Renal cortical epithelial cell (primary cell): ENCODE measurements at regions not wholly inside any gene's neighbourhood (a gene's known extent, or its start where the extent isn't known, plus 50 kb on each side); places are given as distances from the start of the nearest gene placed in this dataset.
"Not testable (repeated sequence)": the region's sequence is repeated elsewhere in the genome, so short reads cannot be mapped to it uniquely, and the experiment has no call there.

Source experiments
- DNase-seq: peaks from one replicate; pipeline ENCODE4 v3.0.0-alpha.2; 2011; ENCODE audit warnings: low read depth

- DNase-seq = no peak
Measured at GRCh38 chr15:99455789-99456160, 110.0 kb upstream of the MEF2A start.

DNA sequence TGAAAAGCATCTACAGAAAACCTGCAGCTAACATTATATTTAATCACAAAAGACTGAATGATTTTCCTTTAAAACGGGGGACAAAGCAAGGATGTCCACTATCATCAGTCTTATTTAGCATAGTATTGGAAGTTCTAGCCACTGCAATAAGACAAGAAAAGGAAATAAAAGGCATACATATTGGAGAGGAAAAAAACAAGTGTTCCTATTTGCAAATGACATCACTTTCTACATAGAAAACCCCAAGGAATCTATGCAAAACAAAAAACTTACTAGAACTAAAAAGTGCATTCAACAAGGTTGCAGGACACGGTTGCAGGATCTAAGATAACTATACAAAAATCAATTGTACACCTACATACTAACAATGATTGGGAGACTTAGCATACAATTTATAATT, 101.6 kb upstream of the MEF2A start:
- no peak for DNase-seq

GRCh38 chr15:99466701-99467337, 99.0 kb upstream of the MEF2A start:
- DNase-seq = no peak

DNA sequence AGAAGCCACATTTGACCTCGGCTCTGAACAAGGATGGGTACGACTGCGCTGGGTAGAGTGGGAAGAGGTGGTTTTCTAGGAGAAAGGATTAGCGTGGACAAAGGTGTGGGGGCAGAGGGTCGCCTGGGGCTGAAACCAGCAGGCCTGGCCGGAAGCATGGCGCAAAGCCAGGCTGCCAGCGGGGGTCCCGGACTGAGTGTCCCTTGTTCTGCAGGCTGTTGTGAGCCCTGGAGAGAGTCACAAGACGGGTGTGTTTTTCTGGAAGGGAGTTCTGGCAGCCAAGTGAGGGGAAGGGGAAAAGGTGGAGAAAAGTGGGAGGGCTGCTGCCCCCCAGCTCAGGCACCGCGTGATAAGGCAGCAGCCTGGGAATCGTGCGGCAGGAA, 98.5 kb upstream of the MEF2A start:
- DNase-seq = no peak

DNA sequence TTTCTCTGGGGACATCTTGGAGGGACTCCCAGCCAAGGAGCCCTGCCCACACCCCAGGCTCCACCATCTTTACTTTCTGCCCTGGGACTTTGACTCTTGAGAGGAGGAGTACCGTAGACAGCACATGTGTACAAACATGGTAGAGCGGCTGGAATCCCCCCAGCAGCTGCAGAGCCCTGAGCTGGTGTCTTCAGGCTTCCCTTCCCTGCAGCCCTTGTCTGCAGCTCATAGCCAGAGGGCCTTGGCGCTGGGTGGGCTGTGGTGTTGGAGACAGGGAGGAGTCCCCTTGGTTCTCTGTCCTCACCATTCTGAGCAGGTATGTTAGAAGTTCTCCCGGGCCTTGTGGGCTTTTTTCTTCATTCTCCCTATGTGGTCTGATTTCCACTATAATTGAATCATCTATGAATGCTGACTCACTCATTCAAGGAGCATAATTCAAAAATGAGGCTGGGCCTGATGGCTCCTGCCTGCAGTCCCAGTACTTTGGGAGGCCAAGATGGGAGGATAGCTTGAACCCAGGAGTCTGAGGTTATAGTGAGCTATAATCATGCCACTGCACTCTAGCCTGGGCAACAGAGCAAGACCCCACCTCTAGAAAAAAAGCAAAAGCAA, 97.8 kb upstream of the MEF2A start:
- no peak for DNase-seq

GRCh38 chr15:99470204-99470603, 95.6 kb upstream of the MEF2A start:
- not testable (repeated sequence) for DNase-seq

DNA sequence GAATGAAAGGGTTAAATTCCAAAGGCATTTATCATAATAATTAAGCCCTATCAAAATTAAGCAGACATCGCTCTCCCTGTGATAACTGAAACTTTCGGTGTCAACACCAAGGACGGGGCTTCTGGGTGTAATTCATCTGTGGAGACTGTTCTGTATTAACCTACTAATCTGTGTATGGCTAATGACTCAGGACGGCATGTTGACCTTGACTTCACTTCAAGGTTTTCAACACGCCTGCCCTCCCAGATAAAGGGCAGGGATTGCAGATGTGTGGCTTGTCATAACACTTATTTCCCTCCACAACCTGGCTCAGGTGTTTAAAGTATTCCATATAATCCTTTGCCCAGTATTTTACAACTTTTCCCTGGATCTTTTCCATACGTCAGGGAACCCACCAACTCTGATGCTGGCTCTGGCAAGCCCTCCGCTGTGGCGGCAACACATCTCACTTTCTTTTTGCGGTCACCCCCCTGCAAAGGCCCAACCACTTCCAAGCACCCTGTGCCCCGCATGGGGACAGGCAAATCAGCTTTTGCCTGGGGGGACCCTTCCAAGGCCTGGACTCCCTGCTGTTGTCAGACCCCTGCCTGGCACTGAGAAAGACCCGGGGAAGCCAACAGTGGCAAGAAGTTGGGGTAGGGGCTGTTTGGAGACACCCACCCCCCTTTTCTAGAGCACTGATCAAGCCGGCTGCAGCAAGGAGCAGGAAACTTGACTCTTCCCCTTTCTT, 93.2 kb upstream of the MEF2A start:
- no peak for DNase-seq

GRCh38 chr15:99473981-99474906, 91.5 kb upstream of the MEF2A start:
- DNase-seq = no peak

DNA sequence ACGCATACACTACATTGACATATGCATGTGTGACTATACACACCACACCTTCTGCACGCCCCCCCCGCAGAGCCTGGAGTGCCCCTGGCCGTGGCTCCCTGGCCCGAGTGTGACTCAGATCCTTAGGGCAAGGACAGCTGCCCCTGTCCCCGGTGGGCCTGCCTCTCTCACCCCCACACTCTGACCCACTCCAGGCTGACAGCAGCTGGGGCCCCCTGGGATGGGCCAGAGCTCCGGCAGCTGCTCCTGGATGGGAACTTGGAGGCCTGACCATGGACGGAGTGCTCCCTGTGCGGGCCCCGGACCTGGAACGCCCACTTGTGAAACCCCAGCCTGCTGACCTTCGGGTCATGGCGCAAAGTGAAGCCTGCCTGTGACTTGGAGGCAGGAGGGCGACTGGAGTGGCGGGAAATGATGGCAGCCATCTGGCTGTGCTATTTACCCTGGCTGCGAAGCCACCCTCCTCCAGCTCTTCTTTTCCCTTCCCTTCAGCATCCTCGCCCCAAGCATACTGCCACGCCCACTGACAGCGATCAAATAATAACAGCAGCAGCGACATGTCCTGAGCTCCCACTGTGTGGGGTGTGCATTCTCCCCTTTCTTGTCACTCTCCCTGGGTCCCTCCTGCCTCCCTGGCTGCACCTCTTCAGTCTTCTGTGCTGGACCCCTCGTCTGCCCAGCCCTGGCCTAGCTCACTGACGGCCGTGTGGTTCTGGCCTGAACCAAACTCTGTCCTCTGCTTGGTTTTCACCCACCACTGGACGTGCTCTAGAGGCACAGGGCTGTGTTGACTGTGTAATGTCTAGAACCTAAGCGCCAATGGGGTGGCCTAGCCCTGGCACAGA, 90.7 kb upstream of the MEF2A start:
- DNase-seq = no peak

DNA sequence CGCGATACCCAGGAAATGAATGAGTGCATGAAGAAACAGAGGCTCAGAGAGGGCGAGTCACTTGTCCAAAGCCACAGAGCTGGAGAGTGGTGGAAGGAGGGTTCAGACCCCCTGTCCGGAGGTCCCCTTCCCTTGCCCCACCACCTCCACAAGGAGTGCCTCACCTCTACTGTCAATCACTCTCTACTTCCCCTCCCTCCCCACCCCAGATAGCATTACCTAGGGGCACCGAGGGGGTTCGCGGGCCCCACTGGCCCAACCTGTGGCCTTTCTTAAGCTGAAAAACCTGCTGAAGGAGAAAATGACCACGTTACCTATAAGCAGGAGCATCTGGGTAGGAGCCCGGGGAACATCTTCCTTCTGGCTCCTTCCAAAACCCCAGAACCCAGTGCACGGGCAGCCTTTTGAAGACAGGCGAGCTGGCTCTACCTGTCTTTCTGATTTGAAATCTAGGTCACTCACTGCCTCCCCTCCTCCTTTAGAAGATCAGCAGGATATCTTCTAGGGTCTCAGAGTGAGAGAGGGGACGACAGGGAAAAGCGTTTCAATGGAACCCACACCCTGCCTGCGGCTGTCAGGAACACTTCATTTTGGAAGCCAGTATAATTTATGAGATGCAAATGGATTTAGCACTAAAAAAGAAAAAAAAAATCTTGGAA, 89.9 kb upstream of the MEF2A start:
- no peak for DNase-seq

GRCh38 chr15:99476413-99477222, 89.2 kb upstream of the MEF2A start:
- peak; percentile 82 for DNase-seq

DNA sequence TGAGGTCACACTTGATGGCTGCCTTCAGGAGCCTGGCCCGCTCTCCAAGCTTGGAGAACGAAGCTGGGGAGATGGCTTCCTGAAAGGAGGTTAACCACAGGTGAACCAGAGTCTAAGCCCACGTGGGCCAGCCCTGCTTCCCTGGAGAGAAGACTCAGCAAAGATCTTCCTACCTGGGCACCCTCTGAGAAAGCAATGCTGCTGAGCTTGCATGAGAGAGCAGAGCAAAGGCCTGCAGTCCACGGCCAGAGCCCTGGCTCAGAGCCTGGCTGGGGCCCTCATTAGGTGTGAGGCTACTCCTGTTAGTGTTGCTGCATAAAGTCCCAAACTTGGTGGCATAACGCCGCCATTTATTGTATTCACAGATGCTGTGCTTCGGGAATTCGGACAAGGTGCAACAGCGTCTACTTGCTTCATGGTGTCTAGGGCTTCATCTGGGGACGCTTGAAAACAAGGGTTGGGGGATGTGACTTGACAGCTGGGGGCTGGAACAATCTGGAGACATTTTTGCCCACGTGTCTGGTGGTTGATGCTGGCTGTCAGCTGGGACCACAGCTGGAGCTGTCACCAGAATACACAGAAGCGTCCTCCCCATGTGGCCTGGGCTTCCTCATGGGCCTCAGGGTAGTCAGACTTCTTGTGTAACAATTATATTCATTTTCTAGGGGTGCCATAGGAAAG, 87.9 kb upstream of the MEF2A start:
- no peak for DNase-seq

DNA sequence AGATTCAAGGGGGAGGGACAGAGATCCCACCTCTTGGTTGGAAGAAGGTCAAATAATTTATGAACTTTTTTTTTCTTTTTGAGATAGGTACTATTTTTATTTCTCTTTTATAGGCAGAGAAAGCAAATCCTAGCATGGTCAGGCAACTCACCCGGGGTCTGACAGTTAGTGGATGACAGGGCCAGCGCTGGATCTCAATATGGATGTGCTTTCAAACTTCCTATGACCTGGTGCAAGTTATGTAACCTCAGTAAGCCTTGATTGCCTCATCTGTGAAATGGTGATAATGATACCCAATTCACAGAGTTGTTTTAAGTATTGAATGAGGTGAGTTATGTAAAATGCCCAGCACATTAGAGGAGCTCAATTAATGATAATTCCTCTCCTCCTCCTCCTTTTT, 86.8 kb upstream of the MEF2A start:
- no peak for DNase-seq

DNA sequence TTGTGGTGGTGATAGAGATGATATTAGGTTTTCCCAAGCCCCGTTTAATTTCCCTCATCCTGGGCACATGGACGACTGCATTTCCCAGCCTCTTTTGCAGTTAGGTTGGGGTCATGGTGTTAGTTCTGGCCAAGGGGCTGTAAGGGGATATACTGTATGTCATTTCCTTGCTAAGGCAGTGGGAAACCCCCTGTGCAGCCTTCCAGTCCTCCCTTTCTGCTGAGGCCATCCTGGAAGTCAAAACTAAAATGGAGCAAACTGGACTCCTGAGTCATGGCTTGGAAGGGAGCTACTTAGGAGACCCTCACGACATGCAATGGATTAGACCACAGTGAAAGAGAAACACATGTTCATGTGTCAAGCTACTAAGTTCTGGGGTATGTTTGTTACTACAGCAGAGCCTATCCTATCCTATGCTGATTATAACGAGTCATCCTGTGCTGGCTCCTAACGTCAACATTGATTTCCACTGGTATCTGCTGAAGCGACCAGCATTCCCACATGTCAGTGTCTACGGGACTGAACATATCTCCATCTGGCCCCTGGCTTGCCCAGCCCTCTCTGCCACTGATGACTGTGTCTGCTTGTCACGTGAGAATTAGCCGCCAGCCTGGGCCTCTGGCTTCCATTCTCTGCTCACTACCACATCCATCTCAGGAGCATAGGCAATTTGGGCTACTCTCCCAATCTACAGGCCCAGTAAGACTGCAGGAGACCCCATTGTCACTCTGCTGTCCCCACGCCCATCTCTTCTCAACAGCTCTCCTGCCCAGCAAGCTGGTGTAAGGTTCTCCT, 85.6 kb upstream of the MEF2A start:
- DNase-seq = no peak

DNA sequence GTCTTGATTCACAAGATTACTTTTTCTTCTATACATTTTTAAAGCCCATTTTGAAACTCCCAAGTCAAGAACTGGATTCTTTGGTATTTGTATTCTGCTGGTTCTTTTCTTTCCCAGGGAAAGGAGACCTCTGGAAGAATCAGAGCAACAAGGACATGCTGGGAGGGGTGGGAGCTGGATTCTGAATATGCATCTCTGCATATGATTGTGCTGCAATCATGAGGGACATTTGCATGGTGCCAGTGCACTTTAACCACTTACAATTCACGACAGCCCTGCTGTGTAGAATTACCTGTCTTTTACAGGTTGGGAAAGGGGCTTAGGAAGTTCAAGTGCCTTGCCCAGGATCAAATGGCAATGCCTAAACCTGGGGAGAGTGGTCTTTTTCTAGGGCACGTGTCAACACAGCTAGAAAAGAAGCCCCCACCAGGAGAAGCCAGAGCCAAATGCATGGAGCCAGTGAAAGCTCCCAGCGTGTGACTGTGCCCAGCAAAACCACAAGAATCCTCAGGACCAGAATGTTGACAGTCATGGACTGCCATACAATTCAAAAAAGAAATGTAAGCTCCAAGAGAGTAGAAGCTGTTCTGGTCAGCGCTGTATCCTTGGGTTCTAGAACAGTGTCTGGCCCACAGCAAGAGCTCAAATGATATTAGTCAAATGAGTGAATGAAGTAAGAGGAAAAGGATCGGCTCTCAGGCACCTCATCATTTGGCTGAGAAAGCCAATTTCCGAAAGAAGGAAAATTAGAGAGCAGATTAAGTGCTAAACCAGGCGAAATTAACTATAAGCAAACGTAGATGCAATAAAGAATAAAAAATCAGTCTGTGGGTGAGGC, 84.5 kb upstream of the MEF2A start:
- no peak for DNase-seq

DNA sequence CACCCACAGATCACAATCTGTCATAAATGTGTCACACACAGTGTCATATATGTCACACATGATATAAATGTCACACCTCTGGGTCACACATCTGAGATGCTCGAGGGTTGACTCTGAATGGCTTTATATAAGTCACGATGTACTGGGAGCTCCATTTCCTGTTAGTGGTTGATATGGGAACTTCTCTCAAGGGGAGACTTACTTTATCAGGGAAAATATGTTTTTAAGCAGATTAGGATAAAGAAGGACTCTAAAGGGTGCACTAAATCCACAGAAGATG, 83.9 kb upstream of the MEF2A start:
- DNase-seq = no peak

DNA sequence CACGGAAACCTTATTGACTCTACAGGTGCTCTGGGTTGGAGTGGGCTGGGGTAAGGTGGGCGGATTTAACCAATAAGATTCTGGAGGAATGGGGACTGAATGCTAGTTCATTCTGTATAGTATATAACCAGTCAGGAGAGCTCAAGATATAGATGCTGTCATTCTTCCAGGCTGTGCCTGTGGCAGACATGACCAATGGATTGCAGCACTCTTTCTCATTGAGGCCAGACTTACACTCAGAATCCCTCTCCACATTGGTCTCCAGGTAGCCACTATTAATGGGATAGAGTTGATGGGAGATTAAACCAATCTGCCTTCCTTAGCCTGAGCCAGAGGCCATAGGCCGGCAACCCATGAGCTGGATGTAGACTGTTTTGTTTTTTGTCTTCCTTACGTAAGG, 82.8 kb upstream of the MEF2A start:
- DNase-seq = no peak
